OCI-LY7 (cell line): ENCODE measurements at regions not wholly inside any gene's neighbourhood (a gene's known extent, or its start where the extent isn't known, plus 50 kb on each side); places are given as distances from the start of the nearest gene placed in this dataset.

Source experiments
- BruUV-seq: library from RNA; stranded (reverse); fragments of 400-500 nt; replicated peaks from 2 replicates; lab custom pipeline; 2021; lab: Mats Ljungman, UMichigan
- CTCF ChIA-PET: fragments of 300-600 bp; sonication (Branson Sonifier 250); formaldehyde crosslinking; loops from one replicate; lab custom pipeline; 2022; ENCODE audit warnings: antibody characterized with exemption; ENCODE audit not compliant: unreplicated experiment; lab: Charles Lee
- POLR2A ChIA-PET: fragments of 300-600 bp; sonication (Branson Sonifier 250); formaldehyde crosslinking; loops from one replicate; lab custom pipeline; 2022; ENCODE audit warnings: antibody characterized with exemption; lab: Charles Lee
- DNase-seq: peaks from one replicate; pipeline ENCODE4 v3.0.0-alpha.2; 2015; ENCODE audit warnings: low spot score
- H2AFZ ChIP-seq: fragments of 200-600 bp; sonication (generic), shearing (Covaris generic); 2 replicates; pipeline ENCODE4 v1.6.1; 2014; ENCODE audit warnings: mild to moderate bottlenecking, antibody characterized with exemption, low read length, moderate library complexity
- H3K27ac ChIP-seq: fragments of 200-600 bp; sonication (generic); 2 replicates; pipeline ENCODE4 v1.5.1; 2014; ENCODE audit warnings: mixed run types, low read depth, mild to moderate bottlenecking, moderate library complexity, low read length, inconsistent platforms; ENCODE audit not compliant: poor library complexity, severe bottlenecking
- H3K36me3 ChIP-seq: fragments of 200-600 bp; sonication (generic); 2 replicates; pipeline ENCODE4 v1.6.1; 2014; ENCODE audit warnings: mild to moderate bottlenecking, antibody characterized with exemption, low read length, moderate library complexity, mixed read lengths; ENCODE audit not compliant: insufficient read depth
- H3K4me1 ChIP-seq: fragments of 200-600 bp; sonication (generic); 2 replicates; pipeline ENCODE4 v1.5.1; 2014; ENCODE audit warnings: mild to moderate bottlenecking, low read length; ENCODE audit not compliant: insufficient read depth, poor library complexity, severe bottlenecking
- H3K4me2 ChIP-seq: fragments of 200-600 bp; sonication (generic); 2 replicates; pipeline ENCODE4 v1.6.1; 2014; ENCODE audit warnings: mild to moderate bottlenecking, low read length
- H3K4me3 ChIP-seq: fragments of 200-600 bp; sonication (generic); 2 replicates; pipeline ENCODE4 v1.5.1; 2014; ENCODE audit warnings: mild to moderate bottlenecking, low read depth, low read length; ENCODE audit not compliant: poor library complexity, severe bottlenecking
- H3K79me2 ChIP-seq: fragments of 200-600 bp; sonication (generic); 2 replicates; pipeline ENCODE4 v1.6.1; 2016; ENCODE audit warnings: low read depth, mild to moderate bottlenecking, low read length, moderate library complexity, mixed read lengths; ENCODE audit not compliant: insufficient read depth
- H3K9me2 ChIP-seq: fragments of 200-600 bp; sonication (generic); 2 replicates; pipeline ENCODE4 v1.6.1; 2016; ENCODE audit warnings: mild to moderate bottlenecking, low read length, mixed read lengths; ENCODE audit not compliant: insufficient read depth
- H3K9me3 ChIP-seq: fragments of 200-600 bp; sonication (generic); 2 replicates; pipeline ENCODE4 v1.6.1; 2014; ENCODE audit warnings: mild to moderate bottlenecking, mixed run types, low read length, mixed read lengths
- H4K20me1 ChIP-seq: fragments of 200-600 bp; sonication (generic); 2 replicates; pipeline ENCODE4 v1.6.1; 2014; ENCODE audit warnings: mild to moderate bottlenecking, antibody characterized with exemption, low read length, moderate library complexity, mixed read lengths; ENCODE audit not compliant: insufficient read depth
- CTCF ChIP-seq: fragments of 200-600 bp; sonication (generic); conservative IDR thresholded peaks from 2 replicates; pipeline ENCODE4 v1.5.1; 2014; ENCODE audit warnings: mild to moderate bottlenecking, antibody characterized with exemption, low read length, moderate library complexity, mixed read lengths
- EZH2phosphoT487 ChIP-seq: fragments of 200-600 bp; sonication (generic); IDR thresholded peaks from 2 replicates; pipeline ENCODE4 v1.6.1; 2018; ENCODE audit warnings: low read depth, borderline replicate concordance, mild to moderate bottlenecking, mixed run types, antibody characterized with exemption, low read length, moderate library complexity, mixed read lengths
- intact Hi-C: fragments of 100-400 bp; cut with micrococcal nuclease; formaldehyde crosslinking; loops from one replicate; pipeline ENCODE4 v1.10.0; 2022; ENCODE audit not compliant: unreplicated experiment

DNA sequence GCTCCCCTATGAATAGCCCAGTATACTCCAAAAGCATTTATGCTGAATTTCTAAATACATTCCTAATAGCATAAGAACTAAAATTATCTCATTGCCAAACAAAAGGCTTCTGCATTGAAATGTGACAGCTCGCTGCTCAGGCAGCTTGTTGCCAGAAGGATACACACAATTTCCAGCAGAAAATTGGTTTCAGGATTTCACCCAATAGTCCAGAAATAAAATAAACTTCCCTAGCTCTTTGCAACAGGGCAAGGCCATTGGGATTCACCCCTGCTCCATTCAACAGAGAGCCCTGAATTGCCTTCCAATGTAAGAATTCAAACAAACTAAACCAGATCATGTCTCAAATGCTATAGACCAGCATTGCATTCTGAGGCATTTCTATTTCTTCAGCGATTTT is 70.7 kb downstream of the RBM43 start:
- Histone ChIP-seq H3K36me3 (no peaks in the 10 kb centered on the region), H3K79me2 (no peaks in the 10 kb centered on the region), H4K20me1 (no peaks in the 10 kb centered on the region), H3K9me2 (no peaks in the 10 kb centered on the region), H3K4me1 (no peaks in the 10 kb centered on the region), H3K9me3 (no peaks in the 10 kb centered on the region), H3K4me3 (no peak overlapping the region), H3K27ac (no peak overlapping the region), H3K4me2 (no peak overlapping the region), H2AFZ (no peak overlapping the region)
- TF ChIP-seq CTCF (no peak), EZH2phosphoT487 (no peak)
- BruUV-seq, result no TSS peak
- CTCF ChIA-PET, result no interaction called here
- intact Hi-C loops, result no loop called here
- DNase-seq, result no peak
- POLR2A ChIA-PET, result no interaction called here

DNA sequence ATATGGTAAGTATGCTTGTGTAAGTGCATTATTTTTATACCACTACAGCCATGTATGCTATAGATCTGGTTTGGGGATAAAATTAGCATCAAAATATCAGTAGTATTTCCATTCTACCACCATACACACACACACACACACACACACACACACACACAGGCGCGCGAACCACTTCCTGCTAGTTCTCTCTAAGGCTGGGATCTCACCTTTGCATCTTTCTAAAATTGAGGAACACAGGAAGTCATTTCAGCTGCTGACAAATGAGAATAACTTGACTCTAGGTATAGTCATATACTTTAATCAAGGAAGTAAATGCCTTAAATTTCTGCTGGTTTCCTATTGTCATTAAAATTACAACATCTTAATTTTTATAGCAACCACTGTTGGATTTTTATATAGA is 72.5 kb downstream of the RBM43 start:
- H3K4me1 ChIP-seq, result no peaks in the 10 kb centered on the region
- H3K4me2 ChIP-seq, result no peak overlapping the region
- no peaks in the 10 kb centered on the region for H3K9me3 ChIP-seq
- ChIA-PET POLR2A (no interaction called here), CTCF (no interaction called here)
- peak; percentile 1 for DNase-seq
- no peak overlapping the region for H3K27ac ChIP-seq
- H4K20me1 ChIP-seq, result no peaks in the 10 kb centered on the region
- H3K9me2 ChIP-seq, result no peaks in the 10 kb centered on the region
- no peak overlapping the region for H2AFZ ChIP-seq
- TF ChIP-seq EZH2phosphoT487, result no peak
- TF ChIP-seq CTCF, result no peak
- no peaks in the 10 kb centered on the region for H3K36me3 ChIP-seq
- no peaks in the 10 kb centered on the region for H3K79me2 ChIP-seq
- no TSS peak for BruUV-seq
- intact Hi-C loops, result no loop called here
- no peak overlapping the region for H3K4me3 ChIP-seq

DNA sequence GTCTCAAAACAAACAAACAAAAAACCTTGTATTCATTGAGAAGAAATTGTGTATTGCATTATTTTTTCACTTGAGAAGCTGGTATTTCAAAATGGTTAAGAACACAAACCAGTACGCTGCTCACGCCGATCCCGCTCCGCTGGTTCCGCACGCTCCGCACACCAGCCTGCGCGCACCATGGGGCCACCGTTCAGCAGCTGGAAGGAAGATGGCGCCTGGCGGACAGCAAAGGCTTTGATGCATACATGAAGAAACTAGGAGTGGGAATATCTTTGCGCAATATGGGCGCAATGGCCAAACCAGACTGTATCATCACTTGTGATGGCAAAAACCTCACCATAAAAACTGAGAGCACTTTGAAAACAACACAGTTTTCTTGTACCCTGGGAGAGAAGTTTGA is 75.7 kb downstream of the RBM43 start:
- TF ChIP-seq CTCF, result no peak
- intact Hi-C loops, result no loop called here
- H3K9me2 ChIP-seq, result no peaks in the 10 kb centered on the region
- H3K4me2 ChIP-seq, result no peak overlapping the region
- no peak overlapping the region for H2AFZ ChIP-seq
- no peaks in the 10 kb centered on the region for H3K4me1 ChIP-seq
- H3K9me3 ChIP-seq, result no peaks in the 10 kb centered on the region
- no peaks in the 10 kb centered on the region for H3K79me2 ChIP-seq
- H3K36me3 ChIP-seq, result no peaks in the 10 kb centered on the region
- no peak for DNase-seq
- no peaks in the 10 kb centered on the region for H4K20me1 ChIP-seq
- ChIA-PET CTCF (no interaction called here), POLR2A (interaction anchor here (0.7 kb wide), 1 partner anchor 8 kb away, joined by 6 read pairs; no protein-coding TSS in a partner anchor)
- H3K27ac ChIP-seq, result no peak overlapping the region
- BruUV-seq, result no TSS peak
- H3K4me3 ChIP-seq, result no peak overlapping the region
